ENCODE measurements at regions not wholly inside any gene's neighbourhood (a gene's known extent, or its start where the extent isn't known, plus 50 kb on each side); places are given as distances from the start of the nearest gene placed in this dataset.
A peak's percentile ranks its signal among the peaks of the same experiment; 100 is the strongest.
"Not testable (repeated sequence)": the region's sequence is repeated elsewhere in the genome, so short reads cannot be mapped to it uniquely, and the experiment has no call there.

DNA sequence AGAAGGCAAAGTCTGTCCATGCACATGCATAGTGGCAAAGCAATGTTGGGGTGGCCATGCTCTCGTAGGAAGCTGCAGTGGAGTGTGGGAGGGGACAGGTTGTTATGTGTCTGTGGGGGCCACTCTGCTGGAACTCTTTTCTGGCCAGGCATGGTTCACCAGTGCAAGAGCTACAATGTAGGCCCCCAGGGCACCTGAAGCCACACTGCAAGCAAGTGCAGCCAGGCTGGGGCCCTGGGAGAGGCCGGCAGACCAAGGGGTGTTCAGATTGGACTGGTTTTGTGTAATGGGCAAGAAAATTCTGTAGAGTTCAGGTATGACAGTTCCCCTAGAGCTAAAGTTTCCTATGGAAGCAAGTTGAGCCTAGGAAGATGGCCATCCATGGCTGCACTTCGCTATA, 97.0 kb upstream of the ZC4H2 start:
- H3K4me3 ChIP-seq = no peak overlapping the region
- TF ChIP-seq, protein P1, sequence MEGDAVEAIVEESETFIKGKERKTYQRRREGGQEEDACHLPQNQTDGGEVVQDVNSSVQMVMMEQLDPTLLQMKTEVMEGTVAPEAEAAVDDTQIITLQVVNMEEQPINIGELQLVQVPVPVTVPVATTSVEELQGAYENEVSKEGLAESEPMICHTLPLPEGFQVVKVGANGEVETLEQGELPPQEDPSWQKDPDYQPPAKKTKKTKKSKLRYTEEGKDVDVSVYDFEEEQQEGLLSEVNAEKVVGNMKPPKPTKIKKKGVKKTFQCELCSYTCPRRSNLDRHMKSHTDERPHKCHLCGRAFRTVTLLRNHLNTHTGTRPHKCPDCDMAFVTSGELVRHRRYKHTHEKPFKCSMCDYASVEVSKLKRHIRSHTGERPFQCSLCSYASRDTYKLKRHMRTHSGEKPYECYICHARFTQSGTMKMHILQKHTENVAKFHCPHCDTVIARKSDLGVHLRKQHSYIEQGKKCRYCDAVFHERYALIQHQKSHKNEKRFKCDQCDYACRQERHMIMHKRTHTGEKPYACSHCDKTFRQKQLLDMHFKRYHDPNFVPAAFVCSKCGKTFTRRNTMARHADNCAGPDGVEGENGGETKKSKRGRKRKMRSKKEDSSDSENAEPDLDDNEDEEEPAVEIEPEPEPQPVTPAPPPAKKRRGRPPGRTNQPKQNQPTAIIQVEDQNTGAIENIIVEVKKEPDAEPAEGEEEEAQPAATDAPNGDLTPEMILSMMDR (IDR thresholded peaks at IDR 0.05) = no peak
- no peak for TF ChIP-seq POLR2A (IDR thresholded peaks at IDR 0.05)
- no peak for DNase-seq
- no peaks in the 10 kb centered on the region for H3K36me3 ChIP-seq
- intact Hi-C loops (cut with DNase I; ENCODE audit: low total_unique reads) = no loop called here
- no peak overlapping the region for H3K27ac ChIP-seq
- no peaks in the 10 kb centered on the region for H3K27me3 ChIP-seq
- peaks cover 0 to 8% of the 10 kb centered on the region in 2 donors for H3K9me3 ChIP-seq
- H3K4me1 ChIP-seq = no peaks in the 10 kb centered on the region

DNA sequence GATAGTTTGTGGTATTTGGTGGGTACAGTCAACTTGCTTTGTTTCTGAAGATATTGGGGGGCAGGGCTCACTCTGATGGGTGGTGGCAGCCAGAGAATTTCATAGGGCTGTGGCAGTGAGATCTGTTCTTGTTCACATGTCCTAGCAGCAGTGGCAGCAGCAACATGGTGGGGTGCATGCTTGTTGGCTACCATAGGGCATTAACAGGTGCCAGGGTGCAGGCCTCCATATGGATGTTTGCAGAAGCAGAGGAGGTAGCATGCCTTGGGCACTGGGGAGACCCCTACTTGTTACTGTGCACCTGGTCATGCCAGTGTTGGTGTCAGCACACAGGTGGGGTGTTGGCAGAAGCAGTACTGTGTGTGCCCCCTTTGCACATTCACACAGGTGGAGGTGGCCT, 96.3 kb upstream of the ZC4H2 start:
- H3K4me1 ChIP-seq = no peaks in the 10 kb centered on the region
- no peaks in the 10 kb centered on the region for H3K36me3 ChIP-seq
- no peak for TF ChIP-seq POLR2A (IDR thresholded peaks at IDR 0.05)
- intact Hi-C loops (cut with DNase I; ENCODE audit: low total_unique reads) = no loop called here
- no peaks in the 10 kb centered on the region for H3K27me3 ChIP-seq
- H3K9me3 ChIP-seq = peaks cover 0 to 8% of the 10 kb centered on the region in 2 donors
- DNase-seq = no peak
- H3K27ac ChIP-seq = no peak overlapping the region
- H3K4me3 ChIP-seq = no peak overlapping the region

DNA sequence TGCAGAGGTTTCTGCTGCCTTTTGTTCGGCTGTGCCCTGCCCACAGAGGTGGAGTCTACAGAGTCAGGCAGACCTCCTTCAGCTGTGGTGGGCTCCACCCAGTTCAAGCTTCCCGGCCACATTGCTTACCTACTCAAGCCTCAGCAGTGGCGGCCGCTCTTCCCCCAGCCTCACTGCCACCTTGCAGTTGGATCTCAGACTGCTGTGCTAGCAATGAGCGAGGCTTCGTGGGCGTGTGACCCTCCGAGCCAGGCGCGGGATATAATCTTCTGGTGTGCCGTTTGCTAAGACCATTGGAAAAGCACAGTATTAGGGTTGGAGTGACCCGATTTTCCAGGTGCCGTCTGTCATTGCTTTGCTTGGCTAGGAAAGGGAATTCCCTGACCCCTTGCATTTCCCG, 82.4 kb upstream of the ZC4H2 start:
- H3K4me3 ChIP-seq; H3K36me3 ChIP-seq; H3K27me3 ChIP-seq; H3K4me1 ChIP-seq; intact Hi-C loops (cut with DNase I; ENCODE audit: low total_unique reads); DNase-seq; H3K27ac ChIP-seq; H3K9me3 ChIP-seq: not testable (repeated sequence)

DNA sequence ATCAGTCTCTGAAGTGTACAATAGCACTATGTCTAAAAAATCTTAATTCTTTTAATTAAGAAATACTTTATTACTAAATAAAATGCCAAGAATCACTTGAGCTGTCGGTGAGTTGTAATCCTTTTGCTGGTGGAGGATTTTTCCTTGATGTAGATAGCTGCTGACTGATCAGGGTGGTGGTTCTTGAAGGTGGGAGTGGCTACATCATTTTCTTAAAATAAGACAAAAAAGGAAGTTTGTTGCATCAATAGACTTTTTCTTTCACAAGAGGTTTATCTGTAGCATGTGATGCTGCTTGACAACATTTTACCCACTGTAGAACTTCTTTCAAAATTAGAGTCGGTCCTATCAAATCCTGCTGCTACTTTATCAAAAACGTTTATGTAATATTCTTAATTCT, 68.8 kb upstream of the ZC4H2 start:
- Histone ChIP-seq H3K4me3 (no peak overlapping the region), H3K4me1 (no peaks in the 10 kb centered on the region), H3K36me3 (no peaks in the 10 kb centered on the region), H3K27me3 (no peaks in the 10 kb centered on the region), H3K27ac (no peak overlapping the region), H3K9me3 (peaks cover 0 to 9% of the 10 kb centered on the region in 2 donors)
- DNase-seq = no peak
- TF ChIP-seq POLR2A (IDR thresholded peaks at IDR 0.05) = no peak
- TF ChIP-seq, protein P1 (IDR thresholded peaks at IDR 0.05) = no peak
- intact Hi-C loops (cut with DNase I; ENCODE audit: low total_unique reads) = no loop called here

DNA sequence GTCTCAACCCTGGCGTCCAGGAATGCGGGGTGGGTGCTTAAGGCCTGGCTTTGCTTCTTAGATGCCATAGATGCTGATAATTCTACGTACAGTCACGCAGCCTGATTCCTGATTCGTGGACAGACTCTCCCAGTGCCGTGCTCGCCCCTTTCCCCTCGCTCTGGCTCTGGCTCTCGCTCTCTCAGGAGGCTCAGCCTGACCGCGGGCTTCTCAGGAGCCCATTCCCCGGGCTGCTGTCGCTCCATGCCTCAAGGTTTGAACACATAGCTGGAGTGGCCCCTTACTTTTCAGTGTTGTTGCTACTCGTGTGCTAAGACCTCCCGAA, 59.2 kb upstream of the ZC4H2 start:
- intact Hi-C loops (cut with DNase I; ENCODE audit: low total_unique reads) = no loop called here
- DNase-seq = peak in 1 of 2 donors; percentile 25
- H3K9me3 ChIP-seq = no peaks in the 10 kb centered on the region
- H3K27ac ChIP-seq = peak overlapping the region; percentile 73 to 93
- no peak for TF ChIP-seq POLR2A (IDR thresholded peaks at IDR 0.05)
- H3K4me1 ChIP-seq = no peaks in the 10 kb centered on the region
- H3K4me3 ChIP-seq = peak overlapping the region; percentile 38 to 68
- H3K36me3 ChIP-seq = no peaks in the 10 kb centered on the region
- H3K27me3 ChIP-seq = no peaks in the 10 kb centered on the region

DNA sequence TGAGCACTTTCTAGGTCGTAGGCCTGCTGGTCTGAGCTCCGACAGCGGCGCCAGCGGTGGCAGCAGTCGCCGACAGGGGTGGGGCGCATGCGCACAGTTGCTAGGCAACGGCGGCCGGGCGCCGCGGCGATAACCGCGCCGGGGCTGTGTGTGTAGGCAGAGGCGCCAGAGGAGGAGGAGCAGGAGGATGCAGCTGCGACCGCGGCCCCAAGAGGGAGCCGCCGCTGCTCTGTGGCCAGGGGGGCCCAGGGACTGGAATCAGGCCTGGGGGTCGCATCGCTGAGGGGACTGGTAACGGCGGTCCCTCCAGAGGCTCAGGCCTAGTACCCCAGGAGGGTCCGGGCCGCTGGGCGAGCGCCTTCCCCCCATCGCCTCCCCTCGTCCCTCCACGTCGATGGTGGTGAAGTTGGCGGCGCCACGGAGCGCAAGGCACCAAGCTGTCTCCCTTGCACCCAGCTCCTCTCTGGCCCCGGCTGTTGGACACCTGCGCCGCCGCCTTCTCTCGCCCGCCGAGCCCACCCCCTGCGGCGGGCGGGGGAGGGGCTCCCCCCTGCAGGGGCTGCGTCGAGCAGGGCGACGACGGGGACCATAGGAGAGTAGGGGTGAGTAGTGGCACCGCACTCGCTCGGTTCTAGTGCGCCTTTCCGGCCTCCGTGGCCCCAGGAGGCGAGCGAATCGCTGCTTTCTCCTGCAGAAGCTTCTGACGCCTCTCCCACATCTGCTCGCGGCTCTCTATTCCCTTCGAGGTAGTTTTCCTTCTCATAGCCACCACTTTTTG, 58.6 kb upstream of the ZC4H2 start, which contains the start of gene ZC3H12B:
Gene ZC3H12B, plus strand, starts transcription at position 159 of the 778 bp plus-strand sequence.
- H3K4me3 ChIP-seq = peak within 1 kb of the TSS; percentile 38 to 68
- no peaks in the 10 kb centered on the region for H3K4me1 ChIP-seq
- H3K36me3 ChIP-seq = no peaks in the 10 kb centered on the region
- no peaks in the 10 kb centered on the region for H3K27me3 ChIP-seq
- intact Hi-C loops (cut with DNase I; ENCODE audit: low total_unique reads) = no loop called here
- H3K27ac ChIP-seq = peak within 1 kb of the TSS; percentile 73 to 93
- TF ChIP-seq POLR2A (IDR thresholded peaks at IDR 0.05) = peak; percentile 13 to 63
- TF ChIP-seq, protein P1 (IDR thresholded peaks at IDR 0.05) = peak; percentile 26 to 59 (median 42)
- H3K9me3 ChIP-seq = no peaks in the 10 kb centered on the region
- DNase-seq = peak; percentile 71 to 84
